Transverse colon (tissue), 4 donors: ENCODE measurements at regions not wholly inside any gene's neighbourhood (a gene's known extent, or its start where the extent isn't known, plus 50 kb on each side); places are given as distances from the start of the nearest gene placed in this dataset.

Source experiments
- DNase-seq: peaks from one replicate; pipeline ENCODE4 v3.0.0-alpha.2; 2019
- H3K27ac ChIP-seq, 4 donors: fragments of 200-600 bp; sonication (generic); 2 replicates each; pipeline ENCODE4 v1.5.1; 2016 to 2018; ENCODE audit warnings: inconsistent platforms in 4 of 4
- H3K27me3 ChIP-seq: fragments of 200-600 bp; sonication (generic); 2 replicates; pipeline ENCODE4 v1.5.1; 2017; ENCODE audit warnings: inconsistent platforms
- H3K36me3 ChIP-seq, 4 donors: fragments of 200-600 bp; sonication (generic); 2 replicates each; pipeline ENCODE4 v1.5.1; 2017 to 2019; ENCODE audit warnings: inconsistent platforms in 4 of 4
- H3K4me1 ChIP-seq, 4 donors: fragments of 200-600 bp; sonication (generic); 2 replicates each; pipeline ENCODE4 v1.5.1; 2017 to 2020; ENCODE audit warnings: inconsistent platforms in 4 of 4
- H3K4me3 ChIP-seq, 4 donors: fragments of 200-600 bp; sonication (generic); 1 replicate in 1 of 4; 2 replicates in 3 of 4; pipeline versions ENCODE4 v1.5.1 to v1.6.1; 2017 to 2019; ENCODE audit warnings: inconsistent platforms in 4 of 4
- H3K9me3 ChIP-seq, 2 donors: fragments of 200-600 bp; sonication (generic); 2 replicates each; pipeline ENCODE4 v1.5.1; 2017 to 2019; ENCODE audit warnings: inconsistent platforms in 2 of 2
- CTCF ChIP-seq, 5 experiments: fragments of 200-600 bp in 3 of 5; fragments of 450-650 bp in 2 of 5; sonication (generic) in 3 of 5; IDR thresholded peaks; 1 replicate in 2 of 5; 2 replicates in 3 of 5; pipeline ENCODE4 v1.5.1; 2016 to 2017; ENCODE audit warnings: antibody characterized with exemption in 5 of 5, inconsistent platforms in 3 of 5, mild to moderate bottlenecking in 2 of 5, moderate library complexity in 1 of 5
- EP300 ChIP-seq: sonication (generic); formaldehyde crosslinking; IDR thresholded peaks from one replicate; pipeline ENCODE4 v1.6.1; 2017; ENCODE audit warnings: antibody characterized with exemption, low read depth
- POLR2A ChIP-seq: fragments of 450-650 bp; IDR thresholded peaks from one replicate; pipeline ENCODE4 v1.6.1; 2016; ENCODE audit warnings: antibody characterized with exemption, mild to moderate bottlenecking, moderate library complexity
- POLR2AphosphoS5 ChIP-seq, 3 donors: sonication (generic); formaldehyde crosslinking; IDR thresholded peaks; one replicate each; pipeline ENCODE4 v1.6.1; 2016; ENCODE audit warnings: antibody characterized with exemption in 3 of 3
- WGBS, 2 donors: methylation state at CpG; one replicate each; pipeline ENCODE4 v1.1.5; 2018; ENCODE audit warnings: low coverage in 1 of 2; 5-methylcytosine and 5-hydroxymethylcytosine counted together
- in situ Hi-C, 4 donors: fragments of 200-750 bp; cut with MboI; loops; one replicate each; pipeline versions ENCODE4 v1.15.0 to v1.15.1; 2017; ENCODE audit warnings: low sequenced_read_pairs in 3 of 4, low pct_ligation_motif_present in 1 of 4, low pct_unique_long_range_greater_than_20kb in 1 of 4
- intact Hi-C: fragments of 100-400 bp; cut with DNase I; formaldehyde crosslinking; loops from one replicate; pipeline ENCODE4 v1.15.1; 2023; ENCODE audit warnings: low total_unique reads

- no peak overlapping the region for H3K27ac ChIP-seq
- DNase-seq, result no peak
- TF ChIP-seq EP300 (no peak), POLR2AphosphoS5 (IDR thresholded peaks at IDR 0.05) (no peak), CTCF (IDR thresholded peaks at IDR 0.05) (no peak), POLR2A (no peak)
- H3K4me3 ChIP-seq, result no peak overlapping the region
- no peaks in the 10 kb centered on the region for H3K4me1 ChIP-seq
- in situ Hi-C loops, result no loop called here
- no peaks in the 10 kb centered on the region for H3K9me3 ChIP-seq
- intact Hi-C loops, result no loop called here
- no peaks in the 10 kb centered on the region for H3K36me3 ChIP-seq
- 79 to 84% methylated on average over 2 of the region's 2 CpGs for WGBS, 2 donors
- H3K27me3 ChIP-seq, result no peaks in the 10 kb centered on the region
Measured at GRCh38 chr5:4440536-4440935, 699.6 kb upstream of the ADAMTS16 start.

- in situ Hi-C loops, result no loop called here
- Histone ChIP-seq H3K36me3 (no peaks in the 10 kb centered on the region), H3K4me3 (no peak overlapping the region), H3K27me3 (no peaks in the 10 kb centered on the region), H3K9me3 (peaks cover 0 to 3% of the 10 kb centered on the region in 2 donors), H3K4me1 (no peaks in the 10 kb centered on the region), H3K27ac (no peak overlapping the region)
- 74 to 82% methylated on average over 3 to 4 of the region's 4 CpGs for WGBS, 2 donors
- DNase-seq, result no peak
- intact Hi-C loops, result no loop called here
- TF ChIP-seq EP300, result no peak
- TF ChIP-seq POLR2AphosphoS5 (IDR thresholded peaks at IDR 0.05), result no peak
- TF ChIP-seq CTCF (IDR thresholded peaks at IDR 0.05), result no peak
- no peak for TF ChIP-seq POLR2A
Measured at GRCh38 chr5:4442221-4442620, 697.9 kb upstream of the ADAMTS16 start.

- Histone ChIP-seq H3K36me3 (no peaks in the 10 kb centered on the region), H3K4me3 (no peak overlapping the region), H3K9me3 (peaks cover 0 to 8% of the 10 kb centered on the region in 2 donors), H3K27ac (no peak overlapping the region), H3K4me1 (no peaks in the 10 kb centered on the region), H3K27me3 (no peaks in the 10 kb centered on the region)
- in situ Hi-C loops (no loop called here), intact Hi-C loops (no loop called here)
- DNase-seq, result no peak
- TF ChIP-seq EP300 (no peak), POLR2AphosphoS5 (IDR thresholded peaks at IDR 0.05) (no peak), POLR2A (no peak), CTCF (IDR thresholded peaks at IDR 0.05) (no peak)
- 94% methylated on average over 1 of the region's 1 CpG for WGBS, 2 donors
Measured at GRCh38 chr5:4447657-4448056, 692.5 kb upstream of the ADAMTS16 start.

GRCh38 chr5:4453655-4454054 is 686.5 kb upstream of the ADAMTS16 start:
- WGBS, 2 donors, result 68 to 70% methylated on average over 4 of the region's 4 CpGs
- Histone ChIP-seq H3K36me3 (no peaks in the 10 kb centered on the region), H3K27ac (no peak overlapping the region), H3K27me3 (no peaks in the 10 kb centered on the region), H3K4me3 (no peak overlapping the region), H3K4me1 (no peaks in the 10 kb centered on the region), H3K9me3 (no peaks in the 10 kb centered on the region)
- intact Hi-C loops, result no loop called here
- no peak for DNase-seq
- TF ChIP-seq POLR2AphosphoS5 (IDR thresholded peaks at IDR 0.05), result no peak
- no peak for TF ChIP-seq CTCF (IDR thresholded peaks at IDR 0.05)
- TF ChIP-seq POLR2A, result no peak
- no peak for TF ChIP-seq EP300
- in situ Hi-C loops, result no loop called here
